ENCODE measurements at regions not wholly inside any gene's neighbourhood (a gene's known extent, or its start where the extent isn't known, plus 50 kb on each side); places are given as distances from the start of the nearest gene placed in this dataset.

GRCh38 chr9:115978091-115978490, 175.5 kb upstream of the PAPPA start:
- Histone ChIP-seq H3K27me3 (replicated peaks in 1 of 2; ENCODE audit: control insufficient read depth in 2 of 2, extremely low read depth in 1 of 2, insufficient read depth in 2 of 2, low read length in 1 of 2) (no peaks in the 10 kb centered on the region), H3K27ac (ENCODE audit: low read length) (no peak overlapping the region), H3K9me3 (no peaks in the 10 kb centered on the region), H3K4me1 (ENCODE audit: control insufficient read depth in 1 of 2, extremely low read depth in 1 of 2, insufficient read depth in 2 of 2, low read length in 2 of 2) (no peaks in the 10 kb centered on the region), H3K36me3 (ENCODE audit: control insufficient read depth in 2 of 2, extremely low read depth in 1 of 2, insufficient read depth in 1 of 2, low read length in 1 of 2) (no peaks in the 10 kb centered on the region), H3K4me3 (ENCODE audit: control insufficient read depth in 1 of 2, extremely low read depth in 1 of 2, low read length in 1 of 2) (no peak overlapping the region)
- Mint-ChIP-seq H3K9me3 (peaks cover 6 to 16% (median 15%) of the 10 kb centered on the region in 3 donors), H3K36me3 (no peaks in the 10 kb centered on the region), H3K27me3 (no peaks in the 10 kb centered on the region), H3K4me3 (no peak overlapping the region), H3K4me1 (no peaks in the 10 kb centered on the region), H3K27ac (no peak overlapping the region)
- CTCF ChIA-PET = no interaction called here
- POLR2A ChIA-PET = no interaction called here
- no peak for DNase-seq
- ATAC-seq (replicated peaks in 1 of 4) = no peak

- ChIA-PET CTCF (no interaction called here), POLR2A (no interaction called here)
- Histone ChIP-seq H3K36me3 (ENCODE audit: control insufficient read depth in 2 of 2, extremely low read depth in 1 of 2, insufficient read depth in 1 of 2, low read length in 1 of 2) (no peaks in the 10 kb centered on the region), H3K27me3 (replicated peaks in 1 of 2; ENCODE audit: control insufficient read depth in 2 of 2, extremely low read depth in 1 of 2, insufficient read depth in 2 of 2, low read length in 1 of 2) (no peaks in the 10 kb centered on the region), H3K4me1 (ENCODE audit: control insufficient read depth in 1 of 2, extremely low read depth in 1 of 2, insufficient read depth in 2 of 2, low read length in 2 of 2) (no peaks in the 10 kb centered on the region), H3K4me3 (ENCODE audit: control insufficient read depth in 1 of 2, extremely low read depth in 1 of 2, low read length in 1 of 2) (no peak overlapping the region), H3K27ac (ENCODE audit: low read length) (no peak overlapping the region), H3K9me3 (no peaks in the 10 kb centered on the region)
- Mint-ChIP-seq H3K4me3 (no peak overlapping the region), H3K4me1 (no peaks in the 10 kb centered on the region), H3K27ac (no peak overlapping the region), H3K27me3 (no peaks in the 10 kb centered on the region), H3K36me3 (no peaks in the 10 kb centered on the region), H3K9me3 (peaks cover 6 to 15% (median 12%) of the 10 kb centered on the region in 3 donors)
- 80% methylated on average over 1 of the region's 3 CpGs for WGBS (ENCODE audit: insufficient coverage)
- DNase-seq (no peak), ATAC-seq (replicated peaks in 1 of 4) (no peak)
Measured at GRCh38 chr9:115978659-115979096, 174.9 kb upstream of the PAPPA start.

- Mint-ChIP-seq H3K27ac (no peak overlapping the region), H3K9me3 (peaks cover 5 to 17% (median 13%) of the 10 kb centered on the region in 3 donors), H3K27me3 (no peaks in the 10 kb centered on the region), H3K4me3 (no peak overlapping the region), H3K4me1 (no peaks in the 10 kb centered on the region), H3K36me3 (no peaks in the 10 kb centered on the region)
- no peak for DNase-seq
- CTCF ChIA-PET = no interaction called here
- Histone ChIP-seq H3K36me3 (ENCODE audit: control insufficient read depth in 2 of 2, extremely low read depth in 1 of 2, insufficient read depth in 1 of 2, low read length in 1 of 2) (no peaks in the 10 kb centered on the region), H3K4me3 (ENCODE audit: control insufficient read depth in 1 of 2, extremely low read depth in 1 of 2, low read length in 1 of 2) (no peak overlapping the region), H3K9me3 (no peaks in the 10 kb centered on the region), H3K4me1 (ENCODE audit: control insufficient read depth in 1 of 2, extremely low read depth in 1 of 2, insufficient read depth in 2 of 2, low read length in 2 of 2) (no peaks in the 10 kb centered on the region), H3K27me3 (replicated peaks in 1 of 2; ENCODE audit: control insufficient read depth in 2 of 2, extremely low read depth in 1 of 2, insufficient read depth in 2 of 2, low read length in 1 of 2) (no peaks in the 10 kb centered on the region), H3K27ac (ENCODE audit: low read length) (no peak overlapping the region)
- WGBS (ENCODE audit: insufficient coverage) = no CpG with 5 or more reads among the region's 2 CpGs
- POLR2A ChIA-PET = no interaction called here
- no peak for ATAC-seq (replicated peaks in 1 of 4)
Measured at GRCh38 chr9:115980054-115980453, 173.5 kb upstream of the PAPPA start.

GRCh38 chr9:115980502-115980901, 173.1 kb upstream of the PAPPA start:
- DNase-seq = no peak
- CTCF ChIA-PET = no interaction called here
- POLR2A ChIA-PET = no interaction called here
- Mint-ChIP-seq H3K27me3 (no peaks in the 10 kb centered on the region), H3K36me3 (no peaks in the 10 kb centered on the region), H3K27ac (no peak overlapping the region), H3K9me3 (peaks cover 3 to 17% (median 13%) of the 10 kb centered on the region in 3 donors), H3K4me1 (no peaks in the 10 kb centered on the region), H3K4me3 (no peak overlapping the region)
- no CpG with 5 or more reads among the region's 1 CpG for WGBS (ENCODE audit: insufficient coverage)
- Histone ChIP-seq H3K4me1 (ENCODE audit: control insufficient read depth in 1 of 2, extremely low read depth in 1 of 2, insufficient read depth in 2 of 2, low read length in 2 of 2) (no peaks in the 10 kb centered on the region), H3K27ac (ENCODE audit: low read length) (no peak overlapping the region), H3K27me3 (replicated peaks in 1 of 2; ENCODE audit: control insufficient read depth in 2 of 2, extremely low read depth in 1 of 2, insufficient read depth in 2 of 2, low read length in 1 of 2) (no peaks in the 10 kb centered on the region), H3K4me3 (ENCODE audit: control insufficient read depth in 1 of 2, extremely low read depth in 1 of 2, low read length in 1 of 2) (no peak overlapping the region), H3K36me3 (ENCODE audit: control insufficient read depth in 2 of 2, extremely low read depth in 1 of 2, insufficient read depth in 1 of 2, low read length in 1 of 2) (no peaks in the 10 kb centered on the region), H3K9me3 (no peaks in the 10 kb centered on the region)
- ATAC-seq (replicated peaks in 1 of 4) = no peak

- no peaks in the 10 kb centered on the region for H3K27me3 ChIP-seq (replicated peaks in 1 of 2; ENCODE audit: control insufficient read depth in 2 of 2, extremely low read depth in 1 of 2, insufficient read depth in 2 of 2, low read length in 1 of 2)
- H3K9me3 ChIP-seq = no peaks in the 10 kb centered on the region
- no peak overlapping the region for H3K27ac ChIP-seq (ENCODE audit: low read length)
- no peak for DNase-seq
- Mint-ChIP-seq H3K36me3 (no peaks in the 10 kb centered on the region), H3K27me3 (no peaks in the 10 kb centered on the region), H3K4me1 (no peaks in the 10 kb centered on the region), H3K9me3 (peaks cover 3 to 17% (median 13%) of the 10 kb centered on the region in 3 donors), H3K4me3 (no peak overlapping the region), H3K27ac (no peak overlapping the region)
- H3K36me3 ChIP-seq (ENCODE audit: control insufficient read depth in 2 of 2, extremely low read depth in 1 of 2, insufficient read depth in 1 of 2, low read length in 1 of 2) = no peaks in the 10 kb centered on the region
- CTCF ChIA-PET = no interaction called here
- 94% methylated on average over 2 of the region's 4 CpGs for WGBS (ENCODE audit: insufficient coverage)
- POLR2A ChIA-PET = no interaction called here
- no peak for ATAC-seq (replicated peaks in 1 of 4)
- no peak overlapping the region for H3K4me3 ChIP-seq (ENCODE audit: control insufficient read depth in 1 of 2, extremely low read depth in 1 of 2, low read length in 1 of 2)
- no peaks in the 10 kb centered on the region for H3K4me1 ChIP-seq (ENCODE audit: control insufficient read depth in 1 of 2, extremely low read depth in 1 of 2, insufficient read depth in 2 of 2, low read length in 2 of 2)
Measured at GRCh38 chr9:115980976-115981375, 172.6 kb upstream of the PAPPA start.

GRCh38 chr9:115983366-115983765, 170.2 kb upstream of the PAPPA start:
- Mint-ChIP-seq H3K27me3 (no peaks in the 10 kb centered on the region), H3K4me3 (no peak overlapping the region), H3K36me3 (no peaks in the 10 kb centered on the region), H3K9me3 (peaks cover 2 to 11% (median 5%) of the 10 kb centered on the region in 3 donors), H3K27ac (no peak overlapping the region), H3K4me1 (no peaks in the 10 kb centered on the region)
- no peak for ATAC-seq (replicated peaks in 1 of 4)
- Histone ChIP-seq H3K4me3 (ENCODE audit: control insufficient read depth in 1 of 2, extremely low read depth in 1 of 2, low read length in 1 of 2) (no peak overlapping the region), H3K9me3 (no peaks in the 10 kb centered on the region), H3K4me1 (ENCODE audit: control insufficient read depth in 1 of 2, extremely low read depth in 1 of 2, insufficient read depth in 2 of 2, low read length in 2 of 2) (no peaks in the 10 kb centered on the region), H3K27me3 (replicated peaks in 1 of 2; ENCODE audit: control insufficient read depth in 2 of 2, extremely low read depth in 1 of 2, insufficient read depth in 2 of 2, low read length in 1 of 2) (no peaks in the 10 kb centered on the region), H3K36me3 (ENCODE audit: control insufficient read depth in 2 of 2, extremely low read depth in 1 of 2, insufficient read depth in 1 of 2, low read length in 1 of 2) (no peaks in the 10 kb centered on the region), H3K27ac (ENCODE audit: low read length) (no peak overlapping the region)
- no peak for DNase-seq
- ChIA-PET POLR2A (no interaction called here), CTCF (no interaction called here)
- WGBS (ENCODE audit: insufficient coverage) = 91% methylated on average over 4 of the region's 6 CpGs

GRCh38 chr9:115985657-115986056, 167.9 kb upstream of the PAPPA start:
- ATAC-seq (replicated peaks in 1 of 4) (no peak), DNase-seq (no peak)
- no peak overlapping the region for H3K4me3 ChIP-seq (ENCODE audit: control insufficient read depth in 1 of 2, extremely low read depth in 1 of 2, low read length in 1 of 2)
- H3K36me3 Mint-ChIP-seq = no peaks in the 10 kb centered on the region
- ChIA-PET CTCF (no interaction called here), POLR2A (no interaction called here)
- H3K27me3 ChIP-seq (replicated peaks in 1 of 2; ENCODE audit: control insufficient read depth in 2 of 2, extremely low read depth in 1 of 2, insufficient read depth in 2 of 2, low read length in 1 of 2) = no peaks in the 10 kb centered on the region
- H3K27ac ChIP-seq (ENCODE audit: low read length) = no peak overlapping the region
- H3K4me1 ChIP-seq (ENCODE audit: control insufficient read depth in 1 of 2, extremely low read depth in 1 of 2, insufficient read depth in 2 of 2, low read length in 2 of 2) = no peaks in the 10 kb centered on the region
- no peak overlapping the region for H3K4me3 Mint-ChIP-seq
- H3K27me3 Mint-ChIP-seq = no peaks in the 10 kb centered on the region
- no peaks in the 10 kb centered on the region for H3K36me3 ChIP-seq (ENCODE audit: control insufficient read depth in 2 of 2, extremely low read depth in 1 of 2, insufficient read depth in 1 of 2, low read length in 1 of 2)
- no peaks in the 10 kb centered on the region for H3K4me1 Mint-ChIP-seq
- no peak overlapping the region for H3K27ac Mint-ChIP-seq
- WGBS (ENCODE audit: insufficient coverage) = no CpG with 5 or more reads among the region's 1 CpG
- H3K9me3 Mint-ChIP-seq = peaks cover 3 to 7% (median 5%) of the 10 kb centered on the region in 3 donors
- H3K9me3 ChIP-seq = no peaks in the 10 kb centered on the region

Measured in T-cell (primary cell).